HG02870 (cell line): ENCODE measurements at regions not wholly inside any gene's neighbourhood (a gene's known extent, or its start where the extent isn't known, plus 50 kb on each side); places are given as distances from the start of the nearest gene placed in this dataset.
"Not testable (repeated sequence)": the region's sequence is repeated elsewhere in the genome, so short reads cannot be mapped to it uniquely, and the experiment has no call there.

Experiments
- ATAC-seq: cut with Tn5 transposase; IDR thresholded peaks from one replicate; pipeline ENCODE4 v1.9.1; 2021; ENCODE audit warnings: mild to moderate bottlenecking, moderate library complexity; ENCODE audit not compliant: unreplicated experiment

GRCh38 chr5:154653764-154654485 lies 101.3 kb upstream of the LARP1 start:
- no peak for ATAC-seq

DNA sequence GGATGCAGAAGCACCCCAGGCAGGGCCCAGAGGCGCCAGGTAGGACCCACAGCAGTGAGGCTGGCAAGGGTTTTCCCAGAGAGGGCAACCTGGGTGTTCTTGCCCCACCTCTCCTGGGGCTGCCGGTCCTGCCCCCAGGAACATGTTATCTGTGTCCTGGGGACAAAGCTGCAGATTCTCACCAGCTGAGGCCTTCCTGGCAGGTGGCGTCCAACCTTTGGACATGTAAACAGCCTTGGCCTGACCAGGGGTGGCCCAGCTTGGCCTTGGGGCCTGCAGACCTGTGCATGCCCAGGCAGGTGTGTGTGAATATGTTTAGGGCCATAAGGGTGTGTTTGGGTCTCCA lies 101.8 kb upstream of the LARP1 start:
- ATAC-seq: no peak

DNA sequence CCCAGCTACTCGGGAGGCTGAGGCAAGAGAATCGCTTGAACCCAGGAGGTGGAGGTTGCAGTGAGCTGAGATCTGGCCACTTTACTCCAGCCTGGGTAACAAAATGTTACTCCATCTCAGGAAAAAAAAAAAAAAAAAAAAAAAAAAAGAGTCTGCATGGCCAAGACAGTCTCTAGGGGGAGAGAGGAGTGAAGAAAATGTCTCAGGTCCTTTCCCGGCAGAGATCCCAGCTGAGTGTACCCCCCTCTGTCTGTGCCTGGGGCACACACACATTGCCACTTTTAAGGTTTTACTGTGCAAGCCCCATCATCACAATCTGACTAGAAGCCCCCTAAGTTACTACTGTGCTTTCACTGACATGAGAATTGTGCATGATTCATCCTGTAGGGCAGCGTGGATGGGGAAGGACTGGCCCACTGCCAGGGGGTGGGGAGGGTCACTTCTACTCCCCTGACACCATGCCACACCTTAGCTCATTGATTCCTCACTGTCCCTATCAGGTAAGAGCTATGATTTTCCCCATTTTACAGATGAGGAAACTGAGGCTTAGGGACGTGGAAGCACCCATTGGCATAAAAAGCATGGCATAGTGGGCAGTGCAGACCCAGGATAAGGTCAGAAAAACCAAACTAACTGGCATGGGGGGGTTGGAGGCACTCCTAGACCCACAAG lies 102.3 kb upstream of the LARP1 start:
- ATAC-seq: no peak

DNA sequence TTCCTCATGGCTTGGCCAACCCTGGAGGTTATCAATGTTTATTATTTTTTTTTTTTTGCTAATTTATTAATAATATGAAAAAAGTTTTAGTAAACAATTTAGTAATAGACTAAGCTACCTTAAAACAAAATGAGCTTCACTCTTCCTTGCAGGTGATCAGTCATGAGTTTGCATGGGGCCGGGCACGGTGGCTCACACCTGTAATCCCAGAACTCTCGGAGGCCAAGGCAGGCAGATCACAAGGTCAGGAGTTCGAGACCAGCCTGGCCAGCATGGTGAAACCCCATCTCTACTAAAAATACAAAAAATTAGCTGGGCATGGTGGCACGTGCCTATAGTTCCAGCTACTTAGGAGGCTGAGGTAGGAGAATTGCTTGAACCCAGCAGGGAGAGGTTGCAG lies 103.4 kb upstream of the LARP1 start:
- not testable (repeated sequence) for ATAC-seq

DNA sequence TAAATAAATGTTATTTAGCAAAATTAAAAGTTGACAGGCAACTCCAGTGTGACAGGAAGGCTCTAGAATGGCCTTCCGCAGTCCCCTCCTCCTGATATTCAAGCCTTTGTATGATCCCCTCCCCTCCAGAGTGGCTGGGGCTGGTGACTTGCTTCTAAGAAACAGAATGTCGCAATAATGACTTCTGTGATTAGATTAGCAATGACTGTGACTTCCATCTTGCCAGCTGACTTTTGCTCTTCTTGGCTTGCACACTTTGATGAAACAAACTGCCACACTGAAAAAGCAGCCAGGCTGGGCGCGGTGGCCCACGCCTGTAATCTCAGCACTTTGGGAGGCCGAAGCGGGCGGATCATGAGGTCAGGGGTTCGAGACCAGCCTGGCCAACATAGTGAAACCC lies 106.5 kb upstream of the LARP1 start:
- ATAC-seq: no peak

- no peak for ATAC-seq
These were observed 106.9 kb upstream of the LARP1 start for GRCh38 chr5:154648229-154648628.

GRCh38 chr5:154647761-154648145 lies 107.4 kb upstream of the LARP1 start:
- ATAC-seq: no peak

DNA sequence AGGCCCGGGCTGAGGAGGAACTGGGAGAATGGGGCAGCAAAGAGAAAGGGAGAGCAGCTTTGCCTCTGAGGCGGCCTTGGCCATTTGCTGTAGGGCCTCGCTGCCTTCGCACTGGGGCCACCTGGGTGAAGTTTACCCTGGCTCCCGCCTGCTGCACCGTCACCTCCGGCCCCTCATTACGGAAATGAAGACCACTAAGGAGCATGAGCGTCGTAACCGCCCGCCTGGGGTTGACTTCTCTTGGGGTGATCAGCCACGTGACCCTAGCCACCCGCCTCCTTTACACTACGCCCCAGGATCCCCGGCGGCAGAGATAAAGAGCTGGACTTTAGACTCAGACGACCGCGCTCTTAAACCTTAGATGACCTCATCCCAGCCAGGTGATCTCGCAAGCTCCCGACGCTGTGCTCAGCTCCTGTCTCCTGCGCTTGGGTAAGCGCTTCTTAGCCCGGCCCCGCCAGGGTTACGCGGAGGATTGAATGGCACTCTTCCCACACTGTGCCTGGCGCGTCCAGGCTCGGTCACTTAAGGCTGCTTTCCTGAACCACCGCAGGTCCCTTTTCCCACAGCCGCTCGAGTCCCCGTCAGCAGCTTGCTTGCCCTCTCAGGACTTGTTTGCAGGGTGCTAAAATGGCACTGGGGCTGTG lies 107.9 kb upstream of the LARP1 start:
- peak; percentile 35 for ATAC-seq

- peak; percentile 15 for ATAC-seq
These were observed 108.4 kb upstream of the LARP1 start for GRCh38 chr5:154646745-154647113.

- ATAC-seq: no peak
These were observed 110.3 kb upstream of the LARP1 start for GRCh38 chr5:154644745-154645411.

- ATAC-seq: no peak
These were observed 112.5 kb upstream of the LARP1 start for GRCh38 chr5:154642499-154643245.

GRCh38 chr5:154640213-154640831 lies 114.9 kb upstream of the LARP1 start:
- ATAC-seq: not testable (repeated sequence)

GRCh38 chr5:154636786-154637185 lies 118.4 kb upstream of the LARP1 start:
- ATAC-seq: not testable (repeated sequence)

- ATAC-seq: not testable (repeated sequence)
These were observed 118.9 kb upstream of the LARP1 start for GRCh38 chr5:154636271-154636670.

DNA sequence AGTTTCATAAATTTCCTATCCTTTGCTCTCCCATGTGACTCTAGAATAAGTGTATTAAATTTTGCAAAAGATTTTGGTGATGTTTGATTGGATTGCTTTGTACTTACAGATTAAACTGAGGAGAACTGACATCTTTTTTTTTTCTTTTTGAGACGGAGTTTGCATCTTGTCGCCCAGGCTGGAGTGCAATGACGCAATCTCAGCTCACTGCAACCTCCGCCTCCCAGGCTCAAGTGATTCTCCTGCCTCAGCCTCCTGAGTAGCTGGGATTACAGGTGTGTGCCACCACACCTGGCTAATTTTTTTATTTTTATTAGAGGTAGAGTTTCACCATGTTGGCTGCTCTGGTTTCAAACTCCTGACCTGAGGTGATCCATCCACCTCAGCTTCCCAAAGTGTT lies 121.4 kb upstream of the LARP1 start:
- not testable (repeated sequence) for ATAC-seq

DNA sequence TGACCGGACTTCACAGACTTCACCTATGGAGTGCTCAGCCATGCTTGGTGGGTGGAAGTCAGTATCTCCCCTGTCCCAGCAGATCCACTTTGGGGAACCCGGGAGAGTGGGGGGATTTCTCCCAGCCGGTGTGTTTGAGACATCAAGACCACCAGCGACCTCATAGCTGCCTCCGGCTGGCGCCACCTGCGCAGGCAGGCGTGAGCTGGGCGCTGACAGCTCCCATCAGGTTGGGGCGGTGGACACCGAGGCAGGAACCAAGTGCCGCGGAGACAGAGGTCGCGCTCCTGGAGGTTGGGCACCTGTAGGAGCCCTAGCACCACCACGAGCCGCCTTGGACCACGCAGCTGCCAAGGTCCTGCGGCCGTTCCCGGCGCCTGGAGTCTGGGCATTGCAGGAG lies 124.0 kb upstream of the LARP1 start:
- ATAC-seq: no peak

DNA sequence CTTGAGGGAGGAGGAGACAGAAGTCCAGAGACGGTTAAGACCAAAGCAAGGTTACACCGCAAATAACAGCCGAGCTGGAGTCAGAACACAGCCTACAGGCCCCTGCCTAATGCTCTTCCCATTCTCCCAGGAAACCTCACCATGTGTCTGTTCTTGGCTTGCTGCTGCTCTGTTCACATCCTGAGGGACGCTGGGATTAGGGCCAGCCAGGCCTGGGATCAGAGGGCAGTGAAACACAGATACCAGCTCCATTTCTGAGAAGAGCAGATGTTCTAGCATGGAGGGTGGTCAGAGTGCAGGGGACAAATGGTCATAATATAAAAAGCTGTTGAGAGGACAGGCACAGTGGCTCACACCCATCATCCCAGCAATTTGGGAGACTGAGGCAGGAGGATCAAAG lies 124.8 kb upstream of the LARP1 start:
- no peak for ATAC-seq

DNA sequence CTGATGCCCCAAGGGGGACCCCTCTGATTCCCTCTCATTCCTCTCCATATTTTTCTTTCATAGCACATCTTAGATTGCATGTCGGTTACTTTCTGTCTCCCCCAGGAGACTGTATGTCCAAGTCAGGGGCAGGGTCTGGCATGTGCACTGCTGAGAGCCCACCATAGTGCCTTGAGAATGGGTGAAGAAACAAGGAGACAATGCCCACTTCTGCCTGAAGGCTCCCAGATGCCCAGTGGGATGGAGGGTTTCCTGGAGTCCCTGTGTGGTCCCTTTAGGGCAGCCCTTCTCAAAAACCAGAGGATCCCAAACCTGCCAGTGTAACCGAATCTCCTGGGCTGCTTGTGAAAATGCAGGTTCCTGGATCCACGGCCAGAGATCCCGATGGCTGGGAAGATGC lies 126.5 kb upstream of the LARP1 start:
- no peak for ATAC-seq

- no peak for ATAC-seq
These were observed 127.2 kb upstream of the LARP1 start for GRCh38 chr5:154627698-154628678.
